ENCODE measurements at regions not wholly inside any gene's neighbourhood (a gene's known extent, or its start where the extent isn't known, plus 50 kb on each side); places are given as distances from the start of the nearest gene placed in this dataset.
"Not testable (repeated sequence)": the region's sequence is repeated elsewhere in the genome, so short reads cannot be mapped to it uniquely, and the experiment has no call there.

DNA sequence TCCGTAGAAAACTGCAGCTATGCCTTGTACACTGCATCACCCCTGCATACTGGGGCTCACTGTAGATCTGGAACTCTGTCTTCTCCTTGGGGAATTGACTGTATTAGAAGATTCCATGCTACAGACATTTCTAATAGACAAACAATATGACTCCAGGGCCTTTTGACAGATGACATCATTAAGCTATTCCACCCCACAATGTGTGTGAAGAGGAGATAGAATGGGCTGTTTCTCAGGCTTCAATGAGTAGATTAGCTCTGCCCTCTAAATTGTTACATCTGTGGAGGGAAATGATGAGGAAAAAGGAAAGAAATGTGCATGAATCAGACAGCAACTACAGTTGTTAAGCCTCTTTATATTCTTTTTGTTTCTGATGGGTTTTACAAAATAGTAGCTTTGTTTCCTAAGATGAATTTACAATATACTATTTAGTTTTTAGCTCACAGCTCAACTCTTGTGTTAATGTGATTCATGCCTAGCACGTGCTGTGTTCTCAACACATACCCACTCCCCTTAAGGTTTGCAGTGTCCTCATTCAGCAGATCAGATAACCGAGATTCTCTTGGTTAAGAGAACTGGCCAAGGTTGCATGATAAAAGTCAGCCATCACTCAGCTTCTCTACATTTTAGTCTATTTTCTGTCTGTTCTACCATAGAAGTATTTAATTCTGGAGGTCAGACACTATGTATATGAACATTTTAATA, 281.6 kb upstream of the NBPF12 start:
- not testable (repeated sequence) for H3K4me3 ChIP-seq (replicated peaks in 1 of 4; ENCODE audit: control extremely low read depth in 1 of 4, insufficient read depth in 1 of 4, low read depth in 3 of 4, low read length in 4 of 4); H3K79me2 ChIP-seq (ENCODE audit: control insufficient read depth, insufficient read depth, low read length); DNase-seq (ENCODE audit: low read depth in 2 of 2); H3K36me3 ChIP-seq (ENCODE audit: control insufficient read depth, insufficient read depth, low read length); H3K9me3 ChIP-seq (ENCODE audit: control insufficient read depth, insufficient read depth, low read depth, low read length); H3K27ac ChIP-seq (ENCODE audit: insufficient read depth, low read length); H3K27me3 ChIP-seq (ENCODE audit: control insufficient read depth, insufficient read depth, low read length); H4K20me1 ChIP-seq (ENCODE audit: control insufficient read depth, extremely low read depth, insufficient read depth, low read length); H3K4me1 ChIP-seq (ENCODE audit: control insufficient read depth, extremely low read depth, insufficient read depth, low read length); H3K4me2 ChIP-seq (ENCODE audit: extremely low read depth, insufficient read depth, low read length); H3K9ac ChIP-seq (ENCODE audit: insufficient read depth, low read length); H2AFZ ChIP-seq (ENCODE audit: low read length)

DNA sequence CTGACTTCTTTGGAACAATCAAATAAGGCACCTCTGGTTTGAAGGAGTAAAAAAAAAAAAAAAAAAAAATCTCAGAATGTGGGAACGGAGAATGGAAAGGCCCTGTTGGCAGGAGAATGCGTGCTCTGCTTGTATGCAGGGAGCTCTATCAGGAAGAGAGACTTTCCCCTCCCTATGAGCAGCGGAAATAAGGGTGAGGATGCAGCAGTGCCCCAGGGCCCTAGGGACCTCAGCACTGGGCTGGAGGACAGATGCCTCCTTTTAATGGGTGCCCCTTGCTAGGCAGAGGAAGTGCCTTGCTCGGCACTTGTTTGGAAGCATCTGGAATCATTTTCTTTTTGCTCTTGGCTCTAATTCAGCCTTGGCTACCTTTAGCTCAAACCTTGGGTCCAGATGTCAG, 283.4 kb upstream of the NBPF12 start:
- H2AFZ ChIP-seq (ENCODE audit: low read length); H3K27ac ChIP-seq (ENCODE audit: insufficient read depth, low read length); DNase-seq (ENCODE audit: low read depth in 2 of 2); H3K4me3 ChIP-seq (replicated peaks in 1 of 4; ENCODE audit: control extremely low read depth in 1 of 4, insufficient read depth in 1 of 4, low read depth in 3 of 4, low read length in 4 of 4); H4K20me1 ChIP-seq (ENCODE audit: control insufficient read depth, extremely low read depth, insufficient read depth, low read length); H3K4me2 ChIP-seq (ENCODE audit: extremely low read depth, insufficient read depth, low read length); H3K36me3 ChIP-seq (ENCODE audit: control insufficient read depth, insufficient read depth, low read length); H3K4me1 ChIP-seq (ENCODE audit: control insufficient read depth, extremely low read depth, insufficient read depth, low read length); H3K9ac ChIP-seq (ENCODE audit: insufficient read depth, low read length); H3K79me2 ChIP-seq (ENCODE audit: control insufficient read depth, insufficient read depth, low read length); H3K27me3 ChIP-seq (ENCODE audit: control insufficient read depth, insufficient read depth, low read length); H3K9me3 ChIP-seq (ENCODE audit: control insufficient read depth, insufficient read depth, low read depth, low read length): not testable (repeated sequence)

DNA sequence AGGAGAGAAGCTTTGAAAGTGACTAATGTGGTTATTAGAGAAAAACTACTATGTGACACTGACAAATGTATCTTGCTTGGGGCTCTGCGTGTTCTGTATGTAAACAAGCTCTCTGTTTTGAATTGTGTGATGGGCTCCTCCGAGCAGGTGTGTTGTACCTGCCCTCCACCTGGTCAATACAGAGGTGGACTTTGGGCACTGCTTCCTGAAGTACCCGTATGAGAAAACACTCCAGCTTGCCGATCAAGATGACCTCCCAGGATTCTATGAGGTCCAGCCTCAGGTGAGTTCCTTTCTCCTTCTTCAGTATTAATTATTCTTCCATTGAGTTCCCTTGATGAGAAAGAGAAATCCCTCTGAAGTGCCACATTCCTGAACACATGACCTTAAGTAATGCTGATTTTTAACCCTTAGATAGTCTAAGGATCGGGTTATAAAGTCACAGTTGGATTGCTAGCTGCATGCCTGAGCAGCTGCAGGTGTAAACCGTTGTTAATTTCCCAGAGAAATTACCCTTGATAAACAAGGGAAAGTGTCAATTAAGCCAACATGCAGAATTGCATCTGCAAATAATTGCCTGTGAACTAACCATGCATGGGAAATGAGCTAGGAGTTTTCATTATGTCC, 292.0 kb upstream of the NBPF12 start:
- H3K4me3 ChIP-seq (replicated peaks in 1 of 4; ENCODE audit: control extremely low read depth in 1 of 4, insufficient read depth in 1 of 4, low read depth in 3 of 4, low read length in 4 of 4); H3K36me3 ChIP-seq (ENCODE audit: control insufficient read depth, insufficient read depth, low read length); H3K79me2 ChIP-seq (ENCODE audit: control insufficient read depth, insufficient read depth, low read length); DNase-seq (ENCODE audit: low read depth in 2 of 2); H3K9ac ChIP-seq (ENCODE audit: insufficient read depth, low read length); H3K27ac ChIP-seq (ENCODE audit: insufficient read depth, low read length); H4K20me1 ChIP-seq (ENCODE audit: control insufficient read depth, extremely low read depth, insufficient read depth, low read length); H3K4me1 ChIP-seq (ENCODE audit: control insufficient read depth, extremely low read depth, insufficient read depth, low read length); H3K9me3 ChIP-seq (ENCODE audit: control insufficient read depth, insufficient read depth, low read depth, low read length); H2AFZ ChIP-seq (ENCODE audit: low read length); H3K27me3 ChIP-seq (ENCODE audit: control insufficient read depth, insufficient read depth, low read length); H3K4me2 ChIP-seq (ENCODE audit: extremely low read depth, insufficient read depth, low read length): not testable (repeated sequence)

DNA sequence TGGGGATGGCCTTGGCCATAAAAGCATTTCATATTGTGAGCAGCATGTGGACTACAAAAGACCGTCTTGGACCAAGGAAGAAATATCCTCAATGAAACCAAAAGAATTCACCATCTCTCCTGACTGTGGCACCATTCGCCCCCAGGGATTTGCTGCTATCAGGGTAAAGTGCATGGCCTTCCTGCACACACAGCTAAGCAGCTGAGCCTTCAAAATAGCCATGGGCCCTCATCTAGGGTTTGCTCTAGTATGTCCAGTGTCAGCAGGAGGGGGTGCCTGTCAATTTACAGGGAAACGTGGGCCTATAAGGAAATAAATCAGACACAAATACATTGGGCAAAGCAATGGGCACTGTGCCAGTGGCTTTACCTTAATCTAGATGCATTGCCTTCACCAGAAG, 296.6 kb upstream of the NBPF12 start:
- not testable (repeated sequence) for H3K4me1 ChIP-seq (ENCODE audit: control insufficient read depth, extremely low read depth, insufficient read depth, low read length); H4K20me1 ChIP-seq (ENCODE audit: control insufficient read depth, extremely low read depth, insufficient read depth, low read length); H3K27ac ChIP-seq (ENCODE audit: insufficient read depth, low read length); H3K9me3 ChIP-seq (ENCODE audit: control insufficient read depth, insufficient read depth, low read depth, low read length); DNase-seq (ENCODE audit: low read depth in 2 of 2); H3K9ac ChIP-seq (ENCODE audit: insufficient read depth, low read length); H2AFZ ChIP-seq (ENCODE audit: low read length); H3K79me2 ChIP-seq (ENCODE audit: control insufficient read depth, insufficient read depth, low read length); H3K36me3 ChIP-seq (ENCODE audit: control insufficient read depth, insufficient read depth, low read length); H3K4me2 ChIP-seq (ENCODE audit: extremely low read depth, insufficient read depth, low read length); H3K27me3 ChIP-seq (ENCODE audit: control insufficient read depth, insufficient read depth, low read length); H3K4me3 ChIP-seq (replicated peaks in 1 of 4; ENCODE audit: control extremely low read depth in 1 of 4, insufficient read depth in 1 of 4, low read depth in 3 of 4, low read length in 4 of 4)

DNA sequence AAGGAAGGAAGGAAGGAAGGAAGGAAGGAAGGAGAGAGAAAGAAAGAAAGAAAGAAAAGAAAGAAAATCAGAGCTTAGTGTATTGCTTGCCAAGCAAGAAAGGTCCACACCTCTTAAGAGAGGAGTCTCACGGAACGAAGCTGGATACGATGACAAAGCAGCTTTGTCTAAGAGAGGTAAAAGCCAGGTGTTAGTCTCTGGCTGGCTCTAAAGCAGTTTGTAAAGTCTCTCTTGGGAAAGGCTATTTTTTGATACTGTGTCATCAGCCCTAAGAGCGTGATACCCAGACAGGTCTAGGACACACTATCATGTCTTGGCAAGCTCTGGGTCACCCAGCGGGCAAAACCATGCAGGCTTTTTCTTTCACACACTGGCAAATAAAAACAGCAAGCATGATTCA, 297.5 kb upstream of the NBPF12 start:
- not testable (repeated sequence) for H3K4me3 ChIP-seq (replicated peaks in 1 of 4; ENCODE audit: control extremely low read depth in 1 of 4, insufficient read depth in 1 of 4, low read depth in 3 of 4, low read length in 4 of 4); H3K9me3 ChIP-seq (ENCODE audit: control insufficient read depth, insufficient read depth, low read depth, low read length); H3K36me3 ChIP-seq (ENCODE audit: control insufficient read depth, insufficient read depth, low read length); H3K4me1 ChIP-seq (ENCODE audit: control insufficient read depth, extremely low read depth, insufficient read depth, low read length); H3K27ac ChIP-seq (ENCODE audit: insufficient read depth, low read length); DNase-seq (ENCODE audit: low read depth in 2 of 2); H3K9ac ChIP-seq (ENCODE audit: insufficient read depth, low read length); H2AFZ ChIP-seq (ENCODE audit: low read length); H4K20me1 ChIP-seq (ENCODE audit: control insufficient read depth, extremely low read depth, insufficient read depth, low read length); H3K27me3 ChIP-seq (ENCODE audit: control insufficient read depth, insufficient read depth, low read length); H3K4me2 ChIP-seq (ENCODE audit: extremely low read depth, insufficient read depth, low read length); H3K79me2 ChIP-seq (ENCODE audit: control insufficient read depth, insufficient read depth, low read length)

DNA sequence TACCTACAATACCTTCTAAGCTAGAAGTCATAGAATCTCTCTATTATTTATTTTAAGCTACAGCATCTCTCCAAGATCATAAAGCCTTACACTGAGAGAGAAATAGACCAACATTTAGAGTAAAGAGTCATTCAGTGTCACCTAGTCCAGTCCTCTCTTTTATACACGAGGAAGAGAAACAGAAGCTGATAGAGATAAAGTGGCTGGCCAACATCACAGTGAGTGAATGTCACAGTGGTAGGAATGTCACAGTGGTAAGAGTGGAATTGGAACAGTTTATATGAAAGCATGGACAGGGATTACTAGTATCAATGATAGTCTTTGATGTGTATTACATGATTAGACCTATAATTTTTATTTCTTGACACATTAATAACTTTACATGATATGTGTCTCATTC, 307.8 kb upstream of the NBPF12 start:
- H3K36me3 ChIP-seq (ENCODE audit: control insufficient read depth, insufficient read depth, low read length); H3K27me3 ChIP-seq (ENCODE audit: control insufficient read depth, insufficient read depth, low read length); H2AFZ ChIP-seq (ENCODE audit: low read length); DNase-seq (ENCODE audit: low read depth in 2 of 2); H3K27ac ChIP-seq (ENCODE audit: insufficient read depth, low read length); H3K79me2 ChIP-seq (ENCODE audit: control insufficient read depth, insufficient read depth, low read length); H3K4me3 ChIP-seq (replicated peaks in 1 of 4; ENCODE audit: control extremely low read depth in 1 of 4, insufficient read depth in 1 of 4, low read depth in 3 of 4, low read length in 4 of 4); H3K4me2 ChIP-seq (ENCODE audit: extremely low read depth, insufficient read depth, low read length); H4K20me1 ChIP-seq (ENCODE audit: control insufficient read depth, extremely low read depth, insufficient read depth, low read length); H3K9ac ChIP-seq (ENCODE audit: insufficient read depth, low read length); H3K4me1 ChIP-seq (ENCODE audit: control insufficient read depth, extremely low read depth, insufficient read depth, low read length); H3K9me3 ChIP-seq (ENCODE audit: control insufficient read depth, insufficient read depth, low read depth, low read length): not testable (repeated sequence)

DNA sequence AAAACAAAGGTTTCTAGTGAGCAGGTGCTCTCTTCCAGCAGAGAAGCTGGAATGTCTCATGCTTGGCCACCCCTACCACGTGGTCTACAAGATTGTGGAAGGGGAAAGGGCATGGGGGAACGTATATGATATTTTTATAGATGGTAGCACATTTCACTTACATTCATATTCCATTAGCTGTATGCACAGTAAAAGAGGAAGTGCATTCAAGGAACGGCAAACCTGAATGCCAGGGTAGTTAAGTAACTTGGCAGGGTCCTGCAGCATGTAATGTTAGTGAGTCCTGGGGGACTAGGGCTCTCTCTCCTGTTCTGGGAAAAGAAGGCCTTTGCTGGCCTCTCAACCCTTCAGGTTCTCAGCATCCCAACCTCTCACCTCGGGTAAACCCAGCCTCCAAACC, 319.5 kb upstream of the NBPF12 start:
- H3K4me3 ChIP-seq (replicated peaks in 1 of 4; ENCODE audit: control extremely low read depth in 1 of 4, insufficient read depth in 1 of 4, low read depth in 3 of 4, low read length in 4 of 4); DNase-seq (ENCODE audit: low read depth in 2 of 2); H3K79me2 ChIP-seq (ENCODE audit: control insufficient read depth, insufficient read depth, low read length); H3K9ac ChIP-seq (ENCODE audit: insufficient read depth, low read length); H3K9me3 ChIP-seq (ENCODE audit: control insufficient read depth, insufficient read depth, low read depth, low read length); H3K4me2 ChIP-seq (ENCODE audit: extremely low read depth, insufficient read depth, low read length); H3K36me3 ChIP-seq (ENCODE audit: control insufficient read depth, insufficient read depth, low read length); H3K27me3 ChIP-seq (ENCODE audit: control insufficient read depth, insufficient read depth, low read length); H3K27ac ChIP-seq (ENCODE audit: insufficient read depth, low read length); H4K20me1 ChIP-seq (ENCODE audit: control insufficient read depth, extremely low read depth, insufficient read depth, low read length); H3K4me1 ChIP-seq (ENCODE audit: control insufficient read depth, extremely low read depth, insufficient read depth, low read length); H2AFZ ChIP-seq (ENCODE audit: low read length): not testable (repeated sequence)
